NCI-H526 treated with DMSO at 0.1 percent for 48 hours (cell line): ENCODE measurements at regions not wholly inside any gene's neighbourhood (a gene's known extent, or its start where the extent isn't known, plus 50 kb on each side); places are given as distances from the start of the nearest gene placed in this dataset.

Experiments
- DNase-seq: peaks from one replicate; lab custom pipeline; 2025; lab: John Stamatoyannopoulos, UW

- no peak for DNase-seq
Observed at GRCh38 chr3:152959307-152959706, 124.4 kb downstream of the P2RY1 start.

GRCh38 chr3:152960684-152961083 lies 125.8 kb downstream of the P2RY1 start:
- DNase-seq: no peak

- DNase-seq: peak; percentile 15
Observed at GRCh38 chr3:152961323-152961722, 126.4 kb downstream of the P2RY1 start.

- no peak for DNase-seq
Observed at GRCh38 chr3:152964911-152965609, 130.1 kb downstream of the P2RY1 start.

- no peak for DNase-seq
Observed at GRCh38 chr3:152968388-152969024, 133.6 kb downstream of the P2RY1 start.

GRCh38 chr3:152969557-152970300 lies 134.8 kb downstream of the P2RY1 start:
- DNase-seq: no peak

GRCh38 chr3:152970851-152971250 lies 135.9 kb downstream of the P2RY1 start:
- no peak for DNase-seq

GRCh38 chr3:152971880-152972279 lies 136.9 kb downstream of the P2RY1 start:
- DNase-seq: no peak

GRCh38 chr3:152973575-152973974 lies 138.6 kb downstream of the P2RY1 start:
- peak; percentile 20 for DNase-seq

- DNase-seq: no peak
Observed at GRCh38 chr3:152976239-152976638, 141.3 kb downstream of the P2RY1 start.

- DNase-seq: no peak
Observed at GRCh38 chr3:152977366-152977765, 142.4 kb downstream of the P2RY1 start.

GRCh38 chr3:152978152-152978551 lies 143.2 kb downstream of the P2RY1 start:
- no peak for DNase-seq

- no peak for DNase-seq
Observed at GRCh38 chr3:152997526-152997925, 162.6 kb downstream of the P2RY1 start.

GRCh38 chr3:152998591-152998990 lies 163.4 kb upstream of the RAP2B start:
- DNase-seq: no peak

- DNase-seq: no peak
Observed at GRCh38 chr3:153000325-153000724, 161.7 kb upstream of the RAP2B start.

GRCh38 chr3:153001210-153002078 lies 160.6 kb upstream of the RAP2B start:
- no peak for DNase-seq

- DNase-seq: no peak
Observed at GRCh38 chr3:153003441-153003840, 158.6 kb upstream of the RAP2B start.

GRCh38 chr3:153003862-153004261 lies 158.2 kb upstream of the RAP2B start:
- no peak for DNase-seq

GRCh38 chr3:153008226-153008625 lies 153.8 kb upstream of the RAP2B start:
- DNase-seq: no peak

GRCh38 chr3:153023896-153024295 lies 138.1 kb upstream of the RAP2B start:
- DNase-seq: no peak

- DNase-seq: peak; percentile 25
Observed at GRCh38 chr3:153026026-153026425, 136.0 kb upstream of the RAP2B start.

GRCh38 chr3:153028381-153028780 lies 133.6 kb upstream of the RAP2B start:
- no peak for DNase-seq
